Stimulated activated CD8-positive, alpha-beta memory T cell treated with anti-CD3 and anti-CD28 coated beads, Interleukin-2, amount 100 ng/mL, for 48 hours (primary cell): ENCODE measurements at regions not wholly inside any gene's neighbourhood (a gene's known extent, or its start where the extent isn't known, plus 50 kb on each side); places are given as distances from the start of the nearest gene placed in this dataset.
A peak's percentile ranks its signal among the peaks of the same experiment; 100 is the strongest.
"Not testable (repeated sequence)": the region's sequence is repeated elsewhere in the genome, so short reads cannot be mapped to it uniquely, and the experiment has no call there.

Experiments used
- DNase-seq, 2 donors: peaks; one replicate each; pipeline ENCODE4 v3.0.0-alpha.2; 2020; ENCODE audit warnings: low read depth in 2 of 2

- peak in 1 of 2 donors; percentile 3 for DNase-seq
Measured at GRCh38 chr7:6938284-6938683, 112.2 kb upstream of the CCZ1B start.

- not testable (repeated sequence) for DNase-seq
Measured at GRCh38 chr7:6939126-6939525, 113.1 kb upstream of the CCZ1B start.

GRCh38 chr7:6939896-6940295 lies 113.8 kb upstream of the CCZ1B start:
- not testable (repeated sequence) for DNase-seq

- not testable (repeated sequence) for DNase-seq
Measured at GRCh38 chr7:6946873-6947272, 120.8 kb upstream of the CCZ1B start.

- DNase-seq: not testable (repeated sequence)
Measured at GRCh38 chr7:6950231-6950630, 124.2 kb upstream of the CCZ1B start.

- DNase-seq: not testable (repeated sequence)
Measured at GRCh38 chr7:6951553-6951952, 125.5 kb upstream of the CCZ1B start.

GRCh38 chr7:6953138-6953797 lies 127.2 kb upstream of the CCZ1B start:
- DNase-seq: not testable (repeated sequence)

GRCh38 chr7:6953798-6954181 lies 127.7 kb upstream of the CCZ1B start:
- not testable (repeated sequence) for DNase-seq

GRCh38 chr7:6955385-6955784 lies 129.3 kb upstream of the CCZ1B start:
- not testable (repeated sequence) for DNase-seq

GRCh38 chr7:6955990-6956566 lies 130.0 kb upstream of the CCZ1B start:
- not testable (repeated sequence) for DNase-seq

- not testable (repeated sequence) for DNase-seq
Measured at GRCh38 chr7:6958371-6958770, 132.3 kb upstream of the CCZ1B start.

- DNase-seq: not testable (repeated sequence)
Measured at GRCh38 chr7:6959942-6960341, 133.9 kb upstream of the CCZ1B start.

GRCh38 chr7:6962871-6963270 lies 136.8 kb upstream of the CCZ1B start:
- DNase-seq: not testable (repeated sequence)

- peak; percentile 36 to 41 for DNase-seq
Measured at GRCh38 chr7:6965051-6965450, 139.0 kb upstream of the CCZ1B start.

- DNase-seq: not testable (repeated sequence)
Measured at GRCh38 chr7:6970180-6970579, 144.1 kb upstream of the CCZ1B start.

GRCh38 chr7:6974876-6975275 lies 148.8 kb upstream of the CCZ1B start:
- DNase-seq: not testable (repeated sequence)

GRCh38 chr7:6975346-6975745 lies 149.3 kb upstream of the CCZ1B start:
- DNase-seq: not testable (repeated sequence)

GRCh38 chr7:6977368-6977767 lies 151.3 kb upstream of the CCZ1B start:
- not testable (repeated sequence) for DNase-seq

GRCh38 chr7:6978326-6978725 lies 152.3 kb upstream of the CCZ1B start:
- DNase-seq: not testable (repeated sequence)

GRCh38 chr7:6979456-6979855 lies 153.4 kb upstream of the CCZ1B start:
- not testable (repeated sequence) for DNase-seq

GRCh38 chr7:6982375-6982774 lies 156.3 kb upstream of the CCZ1B start:
- not testable (repeated sequence) for DNase-seq

- not testable (repeated sequence) for DNase-seq
Measured at GRCh38 chr7:6986892-6987291, 160.8 kb upstream of the CCZ1B start.

GRCh38 chr7:6988608-6989007 lies 162.5 kb upstream of the CCZ1B start:
- not testable (repeated sequence) for DNase-seq
